Loucy (cell line): ENCODE measurements at regions not wholly inside any gene's neighbourhood (a gene's known extent, or its start where the extent isn't known, plus 50 kb on each side); places are given as distances from the start of the nearest gene placed in this dataset.

ENCODE experiments used
- CTCF ChIP-seq: fragments of 200-600 bp; sonication (generic); conservative IDR thresholded peaks from 2 replicates; pipeline ENCODE4 v1.5.1; 2014; ENCODE audit warnings: mild to moderate bottlenecking, antibody characterized with exemption, low read length
- EZH2phosphoT487 ChIP-seq: fragments of 200-600 bp; IDR thresholded peaks from 2 replicates; pipeline ENCODE4 v1.6.1; 2018; ENCODE audit warnings: antibody characterized with exemption, mild to moderate bottlenecking, moderate library complexity, borderline replicate concordance

DNA sequence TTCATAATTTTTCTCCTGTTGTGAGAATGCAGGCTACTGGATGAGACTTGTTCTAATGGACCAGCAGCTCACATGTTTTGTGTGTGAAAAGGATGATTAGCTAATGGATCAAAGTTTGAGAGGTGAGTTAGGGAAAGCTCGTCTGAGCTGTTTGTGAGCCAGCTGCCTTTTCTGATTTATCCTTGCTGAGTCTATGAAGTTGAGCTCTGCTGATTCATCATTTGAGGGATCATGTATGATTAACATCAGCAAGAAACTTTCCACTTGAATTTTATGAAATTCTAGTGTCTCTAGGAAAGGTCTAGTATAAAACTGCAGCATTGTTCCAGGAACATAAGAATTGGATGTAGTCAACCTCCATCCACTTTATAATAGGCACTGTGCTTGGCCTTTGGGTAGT is 698.7 kb downstream of the NTRK3 start:
- no peak for TF ChIP-seq CTCF
- no peak for TF ChIP-seq EZH2phosphoT487
